Adrenal gland (tissue), 5 donors: ENCODE measurements at regions not wholly inside any gene's neighbourhood (a gene's known extent, or its start where the extent isn't known, plus 50 kb on each side); places are given as distances from the start of the nearest gene placed in this dataset.
"Not testable (repeated sequence)": the region's sequence is repeated elsewhere in the genome, so short reads cannot be mapped to it uniquely, and the experiment has no call there.

Experiments used
- CTCF ChIP-seq, 6 experiments: fragments of 450-650 bp in 4 of 6; fragments of 200-600 bp in 2 of 6; sonication (generic) in 1 of 6; IDR thresholded peaks; 1 replicate in 5 of 6; 2 replicates in 1 of 6; pipeline versions ENCODE4 v1.5.1 to v1.8.0; 2016 to 2021; ENCODE audit warnings: antibody characterized with exemption in 6 of 6, mild to moderate bottlenecking in 2 of 6, moderate library complexity in 1 of 6
- POLR2A ChIP-seq, 2 donors: fragments of 450-650 bp; IDR thresholded peaks; one replicate each; pipeline ENCODE4 v1.6.1; 2017; ENCODE audit warnings: antibody characterized with exemption in 2 of 2, mild to moderate bottlenecking in 2 of 2, moderate library complexity in 1 of 2
- donor health status: DM: no; HTN: no; CAD: no.

GRCh38 chr21:14028619-14029018, 182.1 kb downstream of the LIPI start:
- TF ChIP-seq CTCF, POLR2A (IDR thresholded peaks at IDR 0.05): not testable (repeated sequence)
